PC-3 (cell line): ENCODE measurements at regions not wholly inside any gene's neighbourhood (a gene's known extent, or its start where the extent isn't known, plus 50 kb on each side); places are given as distances from the start of the nearest gene placed in this dataset.

Experiments
- ATAC-seq: fragments of 200-7000 bp; cut with Tn5 transposase; 2 replicates; pipeline ENCODE4 v1.9.1; 2020; ENCODE audit warnings: mild to moderate bottlenecking, moderate library complexity
- BruUV-seq: library from RNA; stranded (reverse); fragments of 400-500 nt; replicated peaks from 2 replicates; lab custom pipeline; 2021; lab: Mats Ljungman, UMichigan
- CTCF ChIA-PET: fragments of 300-600 bp; sonication (Branson Sonifier 250); formaldehyde crosslinking; loops from one replicate; lab custom pipeline; 2022; ENCODE audit warnings: antibody characterized with exemption; lab: Charles Lee
- POLR2A ChIA-PET: fragments of 300-600 bp; sonication (Branson Sonifier 250); formaldehyde crosslinking; loops from one replicate; lab custom pipeline; 2022; ENCODE audit warnings: antibody characterized with exemption; ENCODE audit not compliant: unreplicated experiment; lab: Charles Lee
- DNase-seq: peaks from one replicate; pipeline ENCODE4 v3.0.0-alpha.2; 2015
- H2AFZ ChIP-seq: fragments of 300-600 bp; sonication (generic); 2 replicates; pipeline ENCODE4 v1.6.0; 2016; ENCODE audit warnings: antibody characterized with exemption, low read length
- H3F3A ChIP-seq: fragments of 300-600 bp; sonication (generic); one replicate; pipeline ENCODE4 v1.6.0; 2017; ENCODE audit warnings: antibody characterized with exemption, low read length, control low read depth, mild to moderate bottlenecking; ENCODE audit not compliant: unreplicated experiment
- H3K27ac ChIP-seq: fragments of 300-600 bp; sonication (generic); 2 replicates; pipeline ENCODE4 v1.5.1; 2016; ENCODE audit warnings: mild to moderate bottlenecking, low read length
- H3K27me3 ChIP-seq: fragments of 300-600 bp; sonication (generic); 2 replicates; pipeline ENCODE4 v1.6.1; 2016; ENCODE audit warnings: low read length, mixed read lengths
- H3K36me3 ChIP-seq: fragments of 300-600 bp; sonication (generic); 2 replicates; pipeline ENCODE4 v1.6.1; 2016; ENCODE audit warnings: low read depth, mixed run types, low read length, mixed read lengths
- H3K4me1 ChIP-seq: fragments of 300-600 bp; sonication (generic); 2 replicates; pipeline ENCODE4 v1.5.1; 2016; ENCODE audit warnings: low read length; ENCODE audit not compliant: insufficient read depth
- H3K4me2 ChIP-seq: fragments of 300-600 bp; sonication (generic); 2 replicates; pipeline ENCODE4 v1.6.0; 2016; ENCODE audit warnings: low read length
- H3K4me3 ChIP-seq: fragments of 300-600 bp; sonication (generic); 2 replicates; pipeline ENCODE4 v1.5.1; 2016; ENCODE audit warnings: mild to moderate bottlenecking, low read length, mixed read lengths
- H3K79me2 ChIP-seq: fragments of 300-600 bp; sonication (generic); 2 replicates; pipeline ENCODE4 v1.6.1; 2017; ENCODE audit warnings: low read length, mixed read lengths
- H3K9ac ChIP-seq: fragments of 300-600 bp; sonication (generic); 2 replicates; pipeline ENCODE4 v1.6.0; 2016; ENCODE audit warnings: mild to moderate bottlenecking, low read length
- H3K9me2 ChIP-seq: fragments of 300-600 bp; sonication (generic); replicated peaks from 2 replicates; pipeline ENCODE4 v1.6.1; 2016; ENCODE audit warnings: mixed run types, low read length, mixed read lengths
- H3K9me3 ChIP-seq: fragments of 300-600 bp; sonication (generic); 2 replicates; pipeline ENCODE4 v1.6.1; 2016; ENCODE audit warnings: low read length, mixed read lengths
- H4K20me1 ChIP-seq: fragments of 300-600 bp; sonication (generic); 2 replicates; pipeline ENCODE4 v1.6.1; 2016; ENCODE audit warnings: low read length, mixed read lengths
- EZH2 ChIP-seq: fragments of 300-600 bp; sonication (generic); IDR thresholded peaks from one replicate; pipeline ENCODE4 v1.6.1; 2017; ENCODE audit warnings: antibody characterized with exemption, mild to moderate bottlenecking, low read length; ENCODE audit not compliant: unreplicated experiment
- EZH2phosphoT487 ChIP-seq: fragments of 300-600 bp; sonication (generic); IDR thresholded peaks from 2 replicates; pipeline ENCODE4 v1.6.1; 2018; ENCODE audit warnings: mild to moderate bottlenecking, antibody characterized with exemption, low read length, borderline replicate concordance
- intact Hi-C: fragments of 100-400 bp; cut with micrococcal nuclease; formaldehyde crosslinking; loops from 2 replicates; pipeline ENCODE4 v1.9.0; 2023
- TF ChIP-seq, protein P1 (sequence below): fragments of 300-600 bp; sonication (generic); conservative IDR thresholded peaks from 2 replicates; pipeline ENCODE4 v1.5.1; 2017; ENCODE audit warnings: antibody characterized with exemption, low read depth, mild to moderate bottlenecking, low read length

GRCh38 chr11:127862406-127862805 is 725.0 kb downstream of the ETS1 start:
- Histone ChIP-seq H3K4me3 (no peak overlapping the region), H4K20me1 (no peaks in the 10 kb centered on the region), H3K36me3 (no peaks in the 10 kb centered on the region), H3K9me2 (no peaks in the 10 kb centered on the region), H3K79me2 (no peaks in the 10 kb centered on the region), H3K27me3 (no peaks in the 10 kb centered on the region), H3K9me3 (no peaks in the 10 kb centered on the region), H3F3A (no peaks in the 10 kb centered on the region), H3K27ac (no peak overlapping the region), H3K4me2 (no peak overlapping the region), H3K9ac (no peak overlapping the region), H2AFZ (no peak overlapping the region), H3K4me1 (no peaks in the 10 kb centered on the region)
- intact Hi-C loops, result no loop called here
- ATAC-seq, result no peak
- no TSS peak for BruUV-seq
- TF ChIP-seq EZH2 (no peak), EZH2phosphoT487 (no peak)
- TF ChIP-seq, protein P1, sequence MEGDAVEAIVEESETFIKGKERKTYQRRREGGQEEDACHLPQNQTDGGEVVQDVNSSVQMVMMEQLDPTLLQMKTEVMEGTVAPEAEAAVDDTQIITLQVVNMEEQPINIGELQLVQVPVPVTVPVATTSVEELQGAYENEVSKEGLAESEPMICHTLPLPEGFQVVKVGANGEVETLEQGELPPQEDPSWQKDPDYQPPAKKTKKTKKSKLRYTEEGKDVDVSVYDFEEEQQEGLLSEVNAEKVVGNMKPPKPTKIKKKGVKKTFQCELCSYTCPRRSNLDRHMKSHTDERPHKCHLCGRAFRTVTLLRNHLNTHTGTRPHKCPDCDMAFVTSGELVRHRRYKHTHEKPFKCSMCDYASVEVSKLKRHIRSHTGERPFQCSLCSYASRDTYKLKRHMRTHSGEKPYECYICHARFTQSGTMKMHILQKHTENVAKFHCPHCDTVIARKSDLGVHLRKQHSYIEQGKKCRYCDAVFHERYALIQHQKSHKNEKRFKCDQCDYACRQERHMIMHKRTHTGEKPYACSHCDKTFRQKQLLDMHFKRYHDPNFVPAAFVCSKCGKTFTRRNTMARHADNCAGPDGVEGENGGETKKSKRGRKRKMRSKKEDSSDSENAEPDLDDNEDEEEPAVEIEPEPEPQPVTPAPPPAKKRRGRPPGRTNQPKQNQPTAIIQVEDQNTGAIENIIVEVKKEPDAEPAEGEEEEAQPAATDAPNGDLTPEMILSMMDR, result no peak
- ChIA-PET CTCF (no interaction called here), POLR2A (no interaction called here)
- DNase-seq, result peak; percentile 19

GRCh38 chr11:127859941-127860354 is 727.4 kb downstream of the ETS1 start:
- BruUV-seq, result no TSS peak
- CTCF ChIA-PET, result no interaction called here
- peak; percentile 49 for DNase-seq
- H3K9me3 ChIP-seq, result no peaks in the 10 kb centered on the region
- H3K4me2 ChIP-seq, result no peak overlapping the region
- H3K9ac ChIP-seq, result no peak overlapping the region
- no peak for ATAC-seq
- intact Hi-C loops, result no loop called here
- no peaks in the 10 kb centered on the region for H3K79me2 ChIP-seq
- no peaks in the 10 kb centered on the region for H3K9me2 ChIP-seq
- no peak overlapping the region for H3K4me3 ChIP-seq
- no peak overlapping the region for H2AFZ ChIP-seq
- POLR2A ChIA-PET, result no interaction called here
- H3K27ac ChIP-seq, result no peak overlapping the region
- H3K27me3 ChIP-seq, result peaks cover 11% of the 10 kb centered on the region
- no peaks in the 10 kb centered on the region for H3K4me1 ChIP-seq
- no peaks in the 10 kb centered on the region for H4K20me1 ChIP-seq
- H3F3A ChIP-seq, result no peaks in the 10 kb centered on the region
- no peaks in the 10 kb centered on the region for H3K36me3 ChIP-seq
- no peak for TF ChIP-seq EZH2
- TF ChIP-seq, protein P1, result no peak

- Histone ChIP-seq H4K20me1 (no peaks in the 10 kb centered on the region), H3K9ac (no peak overlapping the region), H3K4me3 (no peak overlapping the region), H3K9me3 (no peaks in the 10 kb centered on the region), H3K36me3 (no peaks in the 10 kb centered on the region), H3K27ac (no peak overlapping the region), H2AFZ (no peak overlapping the region), H3K79me2 (no peaks in the 10 kb centered on the region), H3K9me2 (no peaks in the 10 kb centered on the region), H3F3A (no peaks in the 10 kb centered on the region), H3K4me1 (no peaks in the 10 kb centered on the region), H3K27me3 (peaks cover 42% of the 10 kb centered on the region), H3K4me2 (no peak overlapping the region)
- CTCF ChIA-PET, result no interaction called here
- ATAC-seq (no peak), DNase-seq (no peak)
- intact Hi-C loops, result no loop called here
- POLR2A ChIA-PET, result no interaction called here
- no TSS peak for BruUV-seq
- no peak for TF ChIP-seq EZH2phosphoT487
- TF ChIP-seq EZH2, result no peak
- TF ChIP-seq, protein P1, result no peak
These were observed 742.5 kb downstream of the ETS1 start for GRCh38 chr11:127844876-127845275.
